Activated T-cell treated with anti-CD3 and anti-CD28 coated beads for 48 hours (primary cell): ENCODE measurements at regions not wholly inside any gene's neighbourhood (a gene's known extent, or its start where the extent isn't known, plus 50 kb on each side); places are given as distances from the start of the nearest gene placed in this dataset.

ENCODE experiments used
- DNase-seq: peaks from one replicate; pipeline ENCODE4 v3.0.0-alpha.2; 2020; ENCODE audit warnings: low read depth

- DNase-seq = no peak
Observed at GRCh38 chr11:88448131-88448670, 110.7 kb upstream of the CTSC start.

GRCh38 chr11:88447281-88447680 lies 109.7 kb upstream of the CTSC start:
- DNase-seq = no peak

GRCh38 chr11:88439356-88439755 lies 101.8 kb upstream of the CTSC start:
- DNase-seq = no peak

GRCh38 chr11:88438721-88439120 lies 101.2 kb upstream of the CTSC start:
- DNase-seq = no peak

GRCh38 chr11:88435415-88435814 lies 97.9 kb upstream of the CTSC start:
- no peak for DNase-seq

- DNase-seq = no peak
Observed at GRCh38 chr11:88434333-88434976, 96.9 kb upstream of the CTSC start.

GRCh38 chr11:88433536-88434230 lies 96.1 kb upstream of the CTSC start:
- DNase-seq = no peak

GRCh38 chr11:88431675-88432341 lies 94.3 kb upstream of the CTSC start:
- DNase-seq = no peak

- no peak for DNase-seq
Observed at GRCh38 chr11:88428959-88429358, 91.4 kb upstream of the CTSC start.

- DNase-seq = no peak
Observed at GRCh38 chr11:88427719-88428118, 90.2 kb upstream of the CTSC start.

- DNase-seq = no peak
Observed at GRCh38 chr11:88424881-88425280, 87.3 kb upstream of the CTSC start.

- DNase-seq = peak; percentile 25
Observed at GRCh38 chr11:88421530-88421929, 84.0 kb upstream of the CTSC start.

- no peak for DNase-seq
Observed at GRCh38 chr11:88420165-88420791, 82.7 kb upstream of the CTSC start.

GRCh38 chr11:88418508-88418907 lies 81.0 kb upstream of the CTSC start:
- no peak for DNase-seq

- DNase-seq = no peak
Observed at GRCh38 chr11:88415495-88415894, 78.0 kb upstream of the CTSC start.

GRCh38 chr11:88414981-88415413 lies 77.5 kb upstream of the CTSC start:
- DNase-seq = no peak

GRCh38 chr11:88414385-88414861 lies 76.9 kb upstream of the CTSC start:
- no peak for DNase-seq

- no peak for DNase-seq
Observed at GRCh38 chr11:88411265-88411664, 73.7 kb upstream of the CTSC start.

GRCh38 chr11:88410656-88411055 lies 73.1 kb upstream of the CTSC start:
- DNase-seq = no peak

- DNase-seq = no peak
Observed at GRCh38 chr11:88410056-88410455, 72.5 kb upstream of the CTSC start.

GRCh38 chr11:88406876-88407275 lies 69.3 kb upstream of the CTSC start:
- no peak for DNase-seq

- DNase-seq = no peak
Observed at GRCh38 chr11:88405853-88406252, 68.3 kb upstream of the CTSC start.
